Ovary (tissue), 3 donors: ENCODE measurements at regions not wholly inside any gene's neighbourhood (a gene's known extent, or its start where the extent isn't known, plus 50 kb on each side); places are given as distances from the start of the nearest gene placed in this dataset.

Experiments used
- CTCF ChIP-seq, 3 donors: fragments of 450-650 bp in 2 of 3; fragments of 200-600 bp in 1 of 3; IDR thresholded peaks; one replicate each; pipeline versions ENCODE4 v1.5.1 to v1.8.0; 2016 to 2022; ENCODE audit warnings: antibody characterized with exemption in 3 of 3, mild to moderate bottlenecking in 1 of 3
- EP300 ChIP-seq: sonication (generic); formaldehyde crosslinking; IDR thresholded peaks from one replicate; pipeline ENCODE4 v1.6.1; 2017; ENCODE audit warnings: antibody characterized with exemption
- POLR2A ChIP-seq: fragments of 450-650 bp; IDR thresholded peaks from one replicate; pipeline ENCODE4 v1.6.1; 2017; ENCODE audit warnings: antibody characterized with exemption, mild to moderate bottlenecking, moderate library complexity
- donor health status: DM: no; HTN: no; CAD: no.

DNA sequence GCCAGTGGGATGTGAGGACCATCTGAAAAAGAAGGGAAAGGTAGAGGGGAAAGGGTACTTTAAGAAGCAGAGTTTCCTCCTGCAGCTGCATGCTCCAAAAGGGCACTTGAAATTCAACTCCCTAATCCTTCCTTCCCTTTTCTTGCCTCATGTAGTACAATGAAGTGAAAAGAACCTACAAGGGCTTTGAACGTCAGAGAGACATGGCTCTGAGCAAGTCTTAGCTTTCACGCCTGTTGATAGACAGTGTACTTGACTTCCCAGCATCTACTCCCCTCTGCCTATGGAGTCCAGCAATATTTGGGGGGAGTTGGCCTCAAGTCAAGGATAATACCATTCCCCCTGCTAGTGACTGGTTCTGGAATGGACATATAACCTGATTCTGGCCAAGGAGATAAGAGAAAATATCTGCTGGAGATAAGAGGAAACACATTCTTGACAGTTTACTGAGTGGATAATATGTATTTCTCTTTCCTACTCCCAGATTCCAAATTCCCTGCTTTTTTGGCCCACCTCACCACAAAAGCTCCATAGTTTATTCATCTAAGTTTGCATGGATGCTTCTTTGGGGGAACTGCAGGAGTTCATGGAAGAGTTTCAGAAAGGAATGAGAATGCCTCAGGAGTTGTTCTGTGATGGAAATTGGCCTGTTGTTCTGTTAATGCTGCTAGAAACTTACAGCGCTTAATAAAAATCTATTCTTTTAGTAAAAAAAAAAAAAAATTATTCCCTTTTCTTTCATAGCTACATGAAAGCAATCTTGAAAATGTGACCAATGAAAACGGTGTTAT, 193.0 kb upstream of the TPM1 start:
- TF ChIP-seq CTCF (IDR thresholded peaks at IDR 0.05) = no peak
- TF ChIP-seq POLR2A = no peak
- no peak for TF ChIP-seq EP300
